ENCODE measurements at regions not wholly inside any gene's neighbourhood (a gene's known extent, or its start where the extent isn't known, plus 50 kb on each side); places are given as distances from the start of the nearest gene placed in this dataset.

DNA sequence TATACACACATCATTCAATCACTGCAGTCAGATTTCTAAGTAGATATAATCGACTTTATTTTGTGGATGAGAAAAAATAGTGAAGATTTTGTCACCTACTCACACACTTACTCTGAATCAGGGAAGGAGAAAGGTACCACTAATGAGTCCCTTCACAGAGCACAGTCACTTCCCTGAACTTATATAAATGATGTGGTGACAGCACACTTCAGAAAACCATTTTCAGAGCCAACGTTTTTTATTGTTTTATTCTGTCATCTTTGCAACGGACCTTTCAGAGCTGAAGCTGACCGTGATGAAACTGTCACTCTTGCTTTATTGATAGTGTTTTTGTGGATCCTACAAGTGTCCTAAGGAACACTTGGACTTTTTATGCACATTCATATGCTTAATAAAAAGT is 956.6 kb downstream of the SQOR start:
- Histone ChIP-seq H3K9me2 (replicated peaks; ENCODE audit: low read length) (no peaks in the 10 kb centered on the region), H4K20me1 (ENCODE audit: low read length) (no peaks in the 10 kb centered on the region), H3K27me3 (ENCODE audit: low read length) (no peaks in the 10 kb centered on the region), H3F3A (ENCODE audit: low read length, unreplicated experiment) (no peaks in the 10 kb centered on the region), H3K4me2 (ENCODE audit: low read length) (no peak overlapping the region), H3K79me2 (ENCODE audit: low read length) (no peaks in the 10 kb centered on the region), H2AFZ (ENCODE audit: low read length) (no peak overlapping the region), H3K4me1 (ENCODE audit: insufficient read depth, low read length) (no peaks in the 10 kb centered on the region), H3K9me3 (ENCODE audit: low read length) (no peaks in the 10 kb centered on the region), H3K27ac (ENCODE audit: low read length) (no peak overlapping the region), H3K9ac (ENCODE audit: low read length) (no peak overlapping the region), H3K36me3 (ENCODE audit: low read depth, low read length) (no peaks in the 10 kb centered on the region), H3K4me3 (ENCODE audit: low read length) (no peak overlapping the region)
- POLR2A ChIA-PET (ENCODE audit: unreplicated experiment) = no interaction called here
- BruUV-seq (replicated peaks) = no TSS peak
- DNase-seq (no peak), ATAC-seq (no peak)
- TF ChIP-seq, protein P1, sequence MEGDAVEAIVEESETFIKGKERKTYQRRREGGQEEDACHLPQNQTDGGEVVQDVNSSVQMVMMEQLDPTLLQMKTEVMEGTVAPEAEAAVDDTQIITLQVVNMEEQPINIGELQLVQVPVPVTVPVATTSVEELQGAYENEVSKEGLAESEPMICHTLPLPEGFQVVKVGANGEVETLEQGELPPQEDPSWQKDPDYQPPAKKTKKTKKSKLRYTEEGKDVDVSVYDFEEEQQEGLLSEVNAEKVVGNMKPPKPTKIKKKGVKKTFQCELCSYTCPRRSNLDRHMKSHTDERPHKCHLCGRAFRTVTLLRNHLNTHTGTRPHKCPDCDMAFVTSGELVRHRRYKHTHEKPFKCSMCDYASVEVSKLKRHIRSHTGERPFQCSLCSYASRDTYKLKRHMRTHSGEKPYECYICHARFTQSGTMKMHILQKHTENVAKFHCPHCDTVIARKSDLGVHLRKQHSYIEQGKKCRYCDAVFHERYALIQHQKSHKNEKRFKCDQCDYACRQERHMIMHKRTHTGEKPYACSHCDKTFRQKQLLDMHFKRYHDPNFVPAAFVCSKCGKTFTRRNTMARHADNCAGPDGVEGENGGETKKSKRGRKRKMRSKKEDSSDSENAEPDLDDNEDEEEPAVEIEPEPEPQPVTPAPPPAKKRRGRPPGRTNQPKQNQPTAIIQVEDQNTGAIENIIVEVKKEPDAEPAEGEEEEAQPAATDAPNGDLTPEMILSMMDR (conservative IDR thresholded peaks at IDR 0.05; ENCODE audit: low read depth, low read length) = no peak
- TF ChIP-seq EZH2phosphoT487 (IDR thresholded peaks at IDR 0.05; ENCODE audit: borderline replicate concordance, low read length) (no peak), EZH2 (IDR thresholded peaks at IDR 0.05; ENCODE audit: low read length, unreplicated experiment) (no peak)
- intact Hi-C loops (cut with micrococcal nuclease) = no loop called here
- CTCF ChIA-PET = no interaction called here

DNA sequence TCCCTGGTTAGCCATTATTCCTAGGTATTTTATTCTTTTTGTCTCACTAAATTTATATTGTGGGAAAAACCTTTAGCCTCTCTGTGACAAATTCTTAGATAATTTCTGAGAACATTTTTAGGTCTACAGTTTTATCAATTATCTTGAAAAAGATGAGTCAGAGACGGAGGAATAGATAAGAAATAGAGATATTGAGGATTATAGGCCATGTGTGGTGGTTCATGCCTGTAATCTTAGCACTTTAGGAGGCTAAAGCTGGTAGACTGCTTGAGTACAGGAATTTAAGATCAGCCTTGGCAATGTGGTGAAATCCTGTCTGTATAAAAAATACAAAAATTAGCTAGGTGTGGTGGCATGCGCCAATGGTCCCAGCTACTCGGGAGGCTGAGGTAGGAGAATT is 960.2 kb downstream of the SQOR start:
- H3K4me2 ChIP-seq (ENCODE audit: low read length) = no peak overlapping the region
- intact Hi-C loops (cut with micrococcal nuclease) = no loop called here
- BruUV-seq (replicated peaks) = no TSS peak
- no peak overlapping the region for H3K27ac ChIP-seq (ENCODE audit: low read length)
- H3K4me3 ChIP-seq (ENCODE audit: low read length) = no peak overlapping the region
- TF ChIP-seq EZH2phosphoT487 (IDR thresholded peaks at IDR 0.05; ENCODE audit: borderline replicate concordance, low read length) (no peak), EZH2 (IDR thresholded peaks at IDR 0.05; ENCODE audit: low read length, unreplicated experiment) (no peak)
- TF ChIP-seq, protein P1 (conservative IDR thresholded peaks at IDR 0.05; ENCODE audit: low read depth, low read length) = no peak
- H3K27me3 ChIP-seq (ENCODE audit: low read length) = no peaks in the 10 kb centered on the region
- POLR2A ChIA-PET (ENCODE audit: unreplicated experiment) = no interaction called here
- H4K20me1 ChIP-seq (ENCODE audit: low read length) = no peaks in the 10 kb centered on the region
- H3K9me2 ChIP-seq (replicated peaks; ENCODE audit: low read length) = no peaks in the 10 kb centered on the region
- DNase-seq (no peak), ATAC-seq (no peak)
- H3K4me1 ChIP-seq (ENCODE audit: insufficient read depth, low read length) = no peaks in the 10 kb centered on the region
- CTCF ChIA-PET = no interaction called here
- H3K9me3 ChIP-seq (ENCODE audit: low read length) = no peaks in the 10 kb centered on the region
- no peaks in the 10 kb centered on the region for H3K36me3 ChIP-seq (ENCODE audit: low read depth, low read length)
- no peaks in the 10 kb centered on the region for H3F3A ChIP-seq (ENCODE audit: low read length, unreplicated experiment)
- no peak overlapping the region for H3K9ac ChIP-seq (ENCODE audit: low read length)
- H2AFZ ChIP-seq (ENCODE audit: low read length) = no peak overlapping the region
- no peaks in the 10 kb centered on the region for H3K79me2 ChIP-seq (ENCODE audit: low read length)

DNA sequence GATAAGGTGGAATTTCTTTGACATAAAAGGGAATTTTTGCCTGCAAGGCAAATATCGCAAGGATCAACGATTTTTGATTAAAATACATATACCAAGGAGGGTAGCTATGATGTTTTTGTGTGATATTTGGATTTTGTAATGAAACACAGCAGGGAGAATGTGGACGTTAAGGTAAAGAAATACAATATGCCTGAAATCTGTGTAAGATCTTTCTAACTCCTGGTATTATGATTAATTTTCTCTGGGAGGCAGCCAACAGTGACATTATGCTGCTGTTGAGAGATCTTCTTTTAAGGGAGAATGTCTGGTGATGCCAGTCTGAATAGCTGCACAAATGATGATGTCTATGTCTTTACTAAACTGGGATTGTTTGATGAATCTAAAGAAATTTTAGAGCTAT is 972.2 kb downstream of the SQOR start:
- ChIA-PET POLR2A (ENCODE audit: unreplicated experiment) (no interaction called here), CTCF (no interaction called here)
- Histone ChIP-seq H3K9me3 (ENCODE audit: low read length) (no peaks in the 10 kb centered on the region), H3F3A (ENCODE audit: low read length, unreplicated experiment) (no peaks in the 10 kb centered on the region), H3K27ac (ENCODE audit: low read length) (no peak overlapping the region), H3K4me2 (ENCODE audit: low read length) (no peak overlapping the region), H2AFZ (ENCODE audit: low read length) (no peak overlapping the region), H3K27me3 (ENCODE audit: low read length) (no peaks in the 10 kb centered on the region), H3K79me2 (ENCODE audit: low read length) (no peaks in the 10 kb centered on the region), H3K4me3 (ENCODE audit: low read length) (no peak overlapping the region), H3K9ac (ENCODE audit: low read length) (no peak overlapping the region), H4K20me1 (ENCODE audit: low read length) (no peaks in the 10 kb centered on the region), H3K4me1 (ENCODE audit: insufficient read depth, low read length) (no peaks in the 10 kb centered on the region), H3K36me3 (ENCODE audit: low read depth, low read length) (no peaks in the 10 kb centered on the region), H3K9me2 (replicated peaks; ENCODE audit: low read length) (no peaks in the 10 kb centered on the region)
- ATAC-seq (no peak), DNase-seq (peak; percentile 2)
- intact Hi-C loops (cut with micrococcal nuclease) = no loop called here
- BruUV-seq (replicated peaks) = no TSS peak
- TF ChIP-seq EZH2 (IDR thresholded peaks at IDR 0.05; ENCODE audit: low read length, unreplicated experiment) (no peak), EZH2phosphoT487 (IDR thresholded peaks at IDR 0.05; ENCODE audit: borderline replicate concordance, low read length) (no peak)
- TF ChIP-seq, protein P1 (conservative IDR thresholded peaks at IDR 0.05; ENCODE audit: low read depth, low read length) = no peak

Data from PC-3 (cell line).